Keratinocyte (primary cell): ENCODE measurements at regions not wholly inside any gene's neighbourhood (a gene's known extent, or its start where the extent isn't known, plus 50 kb on each side); places are given as distances from the start of the nearest gene placed in this dataset.
"Not testable (repeated sequence)": the region's sequence is repeated elsewhere in the genome, so short reads cannot be mapped to it uniquely, and the experiment has no call there.

Experiments
- DNase-seq: peaks from one replicate; pipeline ENCODE4 v3.0.0-alpha.2; 2011; ENCODE audit warnings: low read depth, missing footprints, low spot score
- FAIRE-seq: peaks from 2 replicates; lab custom pipeline; 2011; peaks lifted over from hg19 to GRCh38; lab: Jason Lieb, UNC
- H2AFZ ChIP-seq: 2 replicates; pipeline ENCODE4 v1.6.0; 2012; ENCODE audit warnings: low read length, control low read depth, inconsistent platforms; ENCODE audit not compliant: control insufficient read depth
- H3K27ac ChIP-seq: 2 replicates; pipeline ENCODE4 v1.5.1; 2011; ENCODE audit warnings: low read length; ENCODE audit not compliant: control insufficient read depth, insufficient read depth
- H3K27me3 ChIP-seq: 3 replicates; pipeline ENCODE4 v1.6.0; 2011; ENCODE audit warnings: low read length; ENCODE audit not compliant: control insufficient read depth, insufficient read depth; ENCODE audit errors: extremely low read depth
- H3K36me3 ChIP-seq, 2 experiments: 2 replicates in 1 of 2; 3 replicates in 1 of 2; pipeline ENCODE4 v1.5.1; 2011; ENCODE audit warnings: low read length in 2 of 2, mild to moderate bottlenecking in 1 of 2; ENCODE audit not compliant: control insufficient read depth in 2 of 2, insufficient read depth in 2 of 2; ENCODE audit errors: extremely low read depth in 1 of 2
- H3K4me1 ChIP-seq: 3 replicates; pipeline ENCODE4 v1.5.1; 2011; ENCODE audit warnings: low read length; ENCODE audit not compliant: control insufficient read depth, insufficient read depth; ENCODE audit errors: extremely low read depth
- H3K4me2 ChIP-seq: 3 replicates; pipeline ENCODE4 v1.6.0; 2011; ENCODE audit warnings: low read depth, low read length; ENCODE audit not compliant: control insufficient read depth, insufficient read depth; ENCODE audit errors: extremely low read depth
- H3K4me3 ChIP-seq, 3 experiments: fragments of 200-600 bp in 1 of 3; sonication (generic) in 1 of 3; 2 replicates in 2 of 3; 3 replicates in 1 of 3; pipeline ENCODE4 v1.5.1; 2011 to 2016; ENCODE audit warnings: low read length in 3 of 3, mild to moderate bottlenecking in 3 of 3, control low read depth in 2 of 3, inconsistent platforms in 1 of 3, low read depth in 1 of 3, mixed read lengths in 1 of 3, mixed run types in 1 of 3, moderate library complexity in 1 of 3; ENCODE audit not compliant: control insufficient read depth in 2 of 3, insufficient read depth in 2 of 3; ENCODE audit errors: extremely low read depth in 1 of 3
- H3K79me2 ChIP-seq: 2 replicates; pipeline ENCODE4 v1.6.0; 2012; ENCODE audit warnings: low read length; ENCODE audit not compliant: control insufficient read depth, insufficient read depth
- H3K9ac ChIP-seq: 3 replicates; pipeline ENCODE4 v1.6.0; 2011; ENCODE audit warnings: low read length; ENCODE audit not compliant: control insufficient read depth, insufficient read depth; ENCODE audit errors: extremely low read depth
- H3K9me1 ChIP-seq: 3 replicates; pipeline ENCODE4 v1.6.0; 2011; ENCODE audit warnings: low read length; ENCODE audit not compliant: control insufficient read depth, insufficient read depth; ENCODE audit errors: extremely low read depth
- H3K9me3 ChIP-seq: 2 replicates; pipeline ENCODE4 v1.5.1; 2012; ENCODE audit warnings: low read depth, low read length; ENCODE audit not compliant: control insufficient read depth
- H4K20me1 ChIP-seq: 3 replicates; pipeline ENCODE4 v1.6.0; 2011; ENCODE audit warnings: low read length; ENCODE audit not compliant: control insufficient read depth, insufficient read depth; ENCODE audit errors: extremely low read depth
- CTCF ChIP-seq, 3 experiments: IDR thresholded peaks in 1 of 3; conservative IDR thresholded peaks in 1 of 3; optimal IDR thresholded peaks in 1 of 3; 2 replicates in 2 of 3; 3 replicates in 1 of 3; pipeline versions ENCODE3 to v1.5.1; 2011; ENCODE audit warnings: low read length in 3 of 3, mild to moderate bottlenecking in 3 of 3, moderate library complexity in 2 of 3, control low read depth in 1 of 3, inconsistent platforms in 1 of 3; ENCODE audit not compliant: insufficient read depth in 2 of 3; ENCODE audit errors: extremely low read depth in 1 of 3
- EZH2 ChIP-seq: IDR thresholded peaks from one replicate; pipeline ENCODE4 v1.6.1; 2012; ENCODE audit warnings: inconsistent platforms, mild to moderate bottlenecking, low read length, moderate library complexity
- dilution Hi-C: fragments of 300-500 bp; cut with MboI; formaldehyde crosslinking; loops from one replicate; pipeline ENCODE4 v1.7.0; 2020; ENCODE audit warnings: low sequenced_read_pairs; ENCODE audit not compliant: extremely low pct_ligation_motif_present

- no peak overlapping the region for H3K27ac ChIP-seq
- DNase-seq = no peak
- H3K9me1 ChIP-seq = no peaks in the 10 kb centered on the region
- H2AFZ ChIP-seq = no peak overlapping the region
- TF ChIP-seq CTCF (optimal IDR thresholded peaks at IDR 0.05 in 1 of 3, IDR thresholded peaks at IDR 0.05 in 1 of 3, conservative IDR thresholded peaks at IDR 0.05 in 1 of 3; ENCODE audit: extremely low read depth in 1 of 3, insufficient read depth in 2 of 3, low read length in 3 of 3) = no peak
- TF ChIP-seq EZH2 = no peak
- dilution Hi-C loops = no loop called here
- no peaks in the 10 kb centered on the region for H3K36me3 ChIP-seq
- no peaks in the 10 kb centered on the region for H3K9me3 ChIP-seq
- no peaks in the 10 kb centered on the region for H3K79me2 ChIP-seq
- H4K20me1 ChIP-seq = no peaks in the 10 kb centered on the region
- no peak for FAIRE-seq
- no peaks in the 10 kb centered on the region for H3K4me1 ChIP-seq
- H3K4me3 ChIP-seq = no peak overlapping the region
- no peak overlapping the region for H3K4me2 ChIP-seq
- no peak overlapping the region for H3K9ac ChIP-seq
- H3K27me3 ChIP-seq = no peaks in the 10 kb centered on the region
Observed at GRCh38 chr13:46468570-46469463, 81.8 kb upstream of the RUBCNL start.

- H3K27me3 ChIP-seq, H3K4me3 ChIP-seq, H3K4me2 ChIP-seq, H3K9me1 ChIP-seq, DNase-seq, FAIRE-seq, H3K9me3 ChIP-seq, H3K4me1 ChIP-seq, H3K9ac ChIP-seq, H3K27ac ChIP-seq, dilution Hi-C loops, H3K36me3 ChIP-seq, H4K20me1 ChIP-seq, H3K79me2 ChIP-seq, H2AFZ ChIP-seq: not testable (repeated sequence)
Observed at GRCh38 chr13:46467694-46468093, 80.6 kb upstream of the RUBCNL start.

- H3K9ac ChIP-seq, DNase-seq, H3K4me3 ChIP-seq, H3K27me3 ChIP-seq, H3K27ac ChIP-seq, H3K9me1 ChIP-seq, FAIRE-seq, H3K36me3 ChIP-seq, H3K9me3 ChIP-seq, dilution Hi-C loops, H3K4me1 ChIP-seq, H3K79me2 ChIP-seq, H3K4me2 ChIP-seq, H2AFZ ChIP-seq, H4K20me1 ChIP-seq: not testable (repeated sequence)
Observed at GRCh38 chr13:46466074-46466473, 79.0 kb upstream of the RUBCNL start.
